Posterior vena cava (tissue), 2 donors: ENCODE measurements at regions not wholly inside any gene's neighbourhood (a gene's known extent, or its start where the extent isn't known, plus 50 kb on each side); places are given as distances from the start of the nearest gene placed in this dataset.

Experiments used
- DNase-seq: peaks from one replicate; pipeline ENCODE4 v3.0.0-alpha.2; 2020; ENCODE audit warnings: low spot score
- intact Hi-C, 2 donors: fragments of 100-400 bp; cut with DNase I; formaldehyde crosslinking; loops; one replicate each; pipeline versions ENCODE4 v1.14.1 to v1.14.2; 2022 to 2023
- donor health status: DM: yes; HTN: yes; CAD: no.
- donor health status: DM: yes; HTN: yes; CAD: no.

DNA sequence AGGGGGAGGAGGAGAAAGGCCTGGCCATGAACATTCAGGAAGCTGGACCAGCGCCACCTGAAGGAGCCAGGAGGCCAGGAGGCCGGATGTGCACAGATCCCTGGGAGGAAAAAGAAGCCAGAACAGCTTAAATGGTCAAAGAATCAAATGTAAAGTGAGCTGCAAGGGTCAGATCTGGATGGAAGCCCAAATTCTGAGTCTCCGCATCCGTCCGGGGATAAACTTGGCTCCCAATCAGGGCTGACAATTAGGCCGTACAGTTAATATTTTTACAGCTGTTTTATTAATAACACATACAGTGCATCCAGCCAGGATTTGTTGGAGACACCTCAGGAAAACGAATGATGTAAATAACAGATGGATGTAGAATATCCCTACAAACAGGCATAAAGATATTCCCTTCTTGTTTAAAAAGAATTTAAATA is 495.1 kb upstream of the TCF4 start:
- intact Hi-C loops, result no loop called here
- no peak for DNase-seq

- no peak for DNase-seq
- intact Hi-C loops, result no loop called here
Measured at GRCh38 chr18:56076723-56077122, 488.7 kb upstream of the TCF4 start.

DNA sequence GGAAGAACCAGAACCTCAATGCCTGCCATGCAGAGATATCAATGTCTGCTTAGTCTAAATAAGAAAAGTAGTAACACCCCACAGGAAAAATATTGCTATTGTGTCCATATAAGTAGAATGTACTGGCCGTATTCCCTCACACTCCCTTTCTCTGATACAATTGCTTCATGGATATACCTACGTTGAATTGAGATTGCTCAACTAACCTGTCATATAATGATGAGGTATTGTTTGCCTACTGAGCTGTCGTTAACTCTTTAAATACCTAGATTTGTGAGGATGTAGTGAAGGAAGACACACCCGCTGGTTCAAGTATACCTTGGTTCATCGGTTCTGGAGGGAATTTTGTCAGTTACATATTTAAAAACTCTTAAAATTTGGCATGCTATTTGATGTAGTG is 480.7 kb upstream of the TCF4 start:
- intact Hi-C loops, result loop anchor here in 1 of 2 donors (10.0 kb wide), 1 partner anchor 54 kb away; no protein-coding TSS in a partner anchor
- no peak for DNase-seq

GRCh38 chr18:56067969-56068671 is 480.1 kb upstream of the TCF4 start:
- no peak for DNase-seq
- intact Hi-C loops, result loop anchor here in 1 of 2 donors (10.0 kb wide), 1 partner anchor 53 kb away; no protein-coding TSS in a partner anchor

DNA sequence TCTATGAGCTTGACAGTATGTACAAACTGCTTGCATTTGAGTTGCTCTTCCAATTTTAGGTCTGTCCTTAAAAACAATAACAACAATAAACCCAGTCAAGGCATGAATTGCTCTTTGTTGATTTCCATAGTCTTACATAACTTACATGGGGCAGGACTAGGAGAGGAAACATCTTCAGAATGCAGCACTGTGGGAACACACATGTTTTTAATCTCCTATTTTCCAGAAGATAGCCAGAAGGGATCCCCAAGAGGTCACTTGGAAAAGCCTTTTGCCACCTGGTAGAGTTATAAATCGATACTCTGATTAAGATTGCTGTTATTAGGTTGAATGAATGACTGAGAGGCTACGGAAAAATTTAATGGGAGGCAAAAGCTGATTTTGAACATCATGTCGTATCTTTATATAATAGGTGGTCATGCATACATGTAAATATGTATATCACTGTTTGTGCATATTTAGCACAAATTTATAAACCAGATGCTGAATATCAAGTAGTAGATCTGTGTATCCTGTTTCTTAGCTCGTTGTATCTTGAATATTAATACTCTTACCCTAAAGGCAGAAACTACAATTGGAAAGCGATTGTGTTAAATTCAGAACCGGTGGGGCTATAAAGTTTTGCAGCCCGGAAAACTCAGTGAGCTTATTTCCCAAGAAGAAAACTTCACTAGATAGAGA is 479.4 kb upstream of the TCF4 start:
- DNase-seq, result no peak
- intact Hi-C loops, result loop anchor here in 1 of 2 donors (10.0 kb wide), 1 partner anchor 53 kb away; no protein-coding TSS in a partner anchor

DNA sequence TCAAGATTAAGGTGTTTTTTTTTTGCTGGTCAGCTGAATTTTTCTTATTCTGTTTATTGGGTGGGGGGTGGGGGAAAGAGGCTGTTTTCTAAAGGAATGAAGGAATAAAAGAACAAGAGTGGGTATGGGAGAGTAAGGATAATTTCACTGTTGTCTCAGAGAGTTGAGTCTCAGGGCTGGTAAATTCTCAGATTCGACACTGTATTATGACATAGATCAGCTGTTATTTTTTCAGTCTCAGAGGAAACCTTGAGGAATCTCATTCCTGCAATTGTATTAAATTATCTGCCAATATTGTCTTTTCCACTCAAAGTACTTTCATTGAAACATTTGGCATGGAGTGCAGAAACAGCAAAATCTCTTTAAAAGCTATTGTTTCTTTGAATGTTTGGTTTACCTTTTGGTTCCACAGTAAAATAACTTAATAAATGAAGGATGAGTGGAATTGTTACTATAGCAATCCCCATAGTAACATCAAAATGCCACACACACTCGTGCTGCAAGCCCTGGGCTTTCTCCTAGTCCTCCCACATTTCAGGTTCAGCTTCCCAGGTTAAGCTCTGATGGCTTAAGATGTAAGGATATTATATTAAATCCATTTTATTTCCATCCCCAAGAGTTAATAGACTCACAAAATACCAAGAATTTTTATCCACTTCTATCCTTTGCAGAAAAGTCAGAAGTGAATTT is 478.7 kb upstream of the TCF4 start:
- intact Hi-C loops, result loop anchor here in 1 of 2 donors (10.0 kb wide), 1 partner anchor 52 kb away; no protein-coding TSS in a partner anchor
- no peak for DNase-seq

GRCh38 chr18:56065086-56065485 is 477.1 kb upstream of the TCF4 start:
- no peak for DNase-seq
- intact Hi-C loops, result loop anchor here in 1 of 2 donors (10.0 kb wide), 1 partner anchor 50 kb away; no protein-coding TSS in a partner anchor

DNA sequence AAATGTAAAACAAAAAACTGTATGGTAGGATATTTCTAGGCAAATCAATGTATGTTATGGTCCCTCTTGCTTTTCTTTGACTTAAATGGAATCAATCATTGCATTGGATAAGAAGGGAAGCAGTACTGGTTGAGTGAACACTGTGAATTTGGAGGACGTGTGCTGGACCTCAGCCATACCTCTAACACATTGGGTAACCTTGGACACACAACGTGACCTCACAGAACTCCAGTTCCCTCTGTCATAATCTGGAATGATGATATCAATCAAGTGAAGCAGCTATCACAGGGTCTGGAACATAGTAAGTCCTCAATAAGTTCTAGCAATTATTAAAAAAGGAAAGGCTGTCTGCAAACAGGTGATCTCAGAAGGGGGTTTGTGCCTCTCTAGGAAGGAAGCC is 474.9 kb upstream of the TCF4 start:
- intact Hi-C loops, result loop anchor here in 1 of 2 donors (10.0 kb wide), 1 partner anchor 48 kb away; no protein-coding TSS in a partner anchor
- no peak for DNase-seq

- no peak for DNase-seq
- intact Hi-C loops, result loop anchor here in 1 of 2 donors (10.0 kb wide), 1 partner anchor 46 kb away; no protein-coding TSS in a partner anchor
Measured at GRCh38 chr18:56060967-56061541, 473.1 kb upstream of the TCF4 start.

DNA sequence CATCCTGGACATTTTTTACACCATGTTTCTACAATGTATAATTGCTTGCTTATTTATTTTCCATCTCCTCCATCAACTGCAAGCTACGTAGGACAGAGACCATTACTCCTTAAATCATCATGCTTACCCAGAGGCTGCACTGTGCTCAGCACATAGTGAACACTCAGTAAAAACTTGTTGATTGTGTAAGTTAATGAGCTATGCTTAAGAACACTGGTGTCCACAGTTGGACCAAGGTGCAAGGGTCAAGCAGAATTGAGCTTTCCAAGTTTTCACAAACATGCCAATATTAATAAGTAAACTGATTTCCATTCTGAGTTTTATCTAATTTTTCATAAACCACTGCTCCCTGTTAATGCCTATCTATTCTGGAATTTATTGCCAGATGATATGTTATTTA is 464.2 kb upstream of the TCF4 start:
- no peak for DNase-seq
- intact Hi-C loops, result no loop called here

DNA sequence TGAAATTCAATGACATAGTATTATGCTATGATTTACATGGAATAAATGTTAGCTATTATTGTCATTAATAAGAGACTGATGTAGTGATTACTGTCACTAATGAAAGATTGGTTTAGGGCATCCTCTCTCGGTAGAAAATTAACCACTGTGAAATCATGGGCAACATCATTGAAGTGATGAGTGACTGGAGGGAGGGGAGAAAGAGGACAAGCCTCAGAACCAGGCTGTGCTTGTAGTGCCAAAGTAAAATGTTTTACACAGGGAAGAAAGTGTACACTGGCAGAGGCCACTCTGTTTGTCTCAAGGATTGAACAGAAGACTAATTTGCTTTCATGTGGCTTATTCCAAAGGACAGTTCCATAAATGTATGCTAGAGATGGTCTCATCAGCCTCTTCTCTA is 456.2 kb upstream of the TCF4 start:
- no peak for DNase-seq
- intact Hi-C loops, result no loop called here

- intact Hi-C loops, result no loop called here
- no peak for DNase-seq
Measured at GRCh38 chr18:56043641-56044061, 455.7 kb upstream of the TCF4 start.

GRCh38 chr18:56042915-56043536 is 455.0 kb upstream of the TCF4 start:
- DNase-seq, result no peak
- intact Hi-C loops, result no loop called here

DNA sequence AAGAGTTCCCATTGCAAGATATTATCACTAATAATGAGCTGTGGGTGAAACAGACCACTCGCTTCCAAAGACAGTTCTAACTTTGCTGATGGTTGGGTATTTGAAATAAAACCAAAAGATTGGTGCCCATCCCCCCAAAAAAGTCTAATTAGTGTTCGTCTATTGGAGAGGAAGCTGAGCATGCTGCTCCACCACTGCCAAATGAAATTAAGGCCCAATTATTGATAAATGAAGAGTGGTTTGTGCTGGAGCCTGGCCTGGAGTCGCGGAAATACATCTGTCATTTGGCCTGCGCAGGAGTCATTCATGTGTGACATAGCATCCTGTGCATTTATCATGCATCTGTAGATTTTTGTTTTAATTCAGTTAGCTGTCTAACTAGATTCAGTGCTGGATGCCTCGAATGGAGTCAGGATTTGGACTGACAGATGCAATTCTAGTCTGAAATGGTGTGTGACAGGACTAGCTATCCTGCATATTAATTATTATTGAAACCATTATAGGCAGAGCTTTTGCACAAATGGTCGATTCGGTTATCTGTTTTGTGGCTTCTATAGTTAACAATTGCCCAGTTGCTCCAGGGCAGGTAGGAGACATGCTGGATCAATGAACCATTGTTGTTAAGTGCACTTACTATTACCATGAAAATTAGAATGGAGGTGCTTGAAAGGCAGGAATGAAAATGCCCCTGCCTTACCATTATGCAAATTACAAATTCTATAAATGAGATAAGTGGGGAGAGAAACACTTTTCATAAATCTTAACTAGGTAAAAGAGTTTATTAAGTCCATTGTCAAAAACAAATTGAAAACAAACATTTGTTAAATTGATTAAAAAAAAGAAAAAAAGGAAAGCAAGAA is 450.4 kb upstream of the TCF4 start:
- intact Hi-C loops, result no loop called here

GRCh38 chr18:56036741-56037140 is 448.7 kb upstream of the TCF4 start:
- intact Hi-C loops, result no loop called here
- DNase-seq, result no peak

More for the DNA sequence above, 450.4 kb upstream of the TCF4 start:
- no peak for DNase-seq

DNA sequence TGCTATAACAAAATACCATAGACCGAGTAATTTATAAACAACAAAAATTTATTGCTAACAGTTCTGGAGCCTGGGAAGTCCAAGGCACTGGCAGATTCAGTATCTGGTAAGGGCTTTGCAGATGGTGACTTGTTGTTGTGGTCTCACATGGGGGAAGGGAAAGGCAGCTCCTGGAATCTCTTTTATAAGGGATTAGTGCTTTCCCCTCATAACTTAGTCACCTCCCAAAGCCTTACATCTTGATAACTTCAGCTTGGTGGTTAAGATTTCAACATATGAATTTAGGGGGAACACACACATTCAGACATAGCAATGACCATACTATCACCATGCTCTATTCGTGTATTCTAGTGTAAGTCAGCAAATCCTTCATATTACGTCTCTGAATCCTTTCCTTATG is 447.6 kb upstream of the TCF4 start:
- intact Hi-C loops, result no loop called here
- DNase-seq, result no peak

GRCh38 chr18:56034949-56035348 is 447.0 kb upstream of the TCF4 start:
- intact Hi-C loops, result no loop called here
- DNase-seq, result no peak

GRCh38 chr18:56030060-56030459 is 442.1 kb upstream of the TCF4 start:
- DNase-seq, result no peak
- intact Hi-C loops, result no loop called here
